ENCODE measurements at regions not wholly inside any gene's neighbourhood (a gene's known extent, or its start where the extent isn't known, plus 50 kb on each side); places are given as distances from the start of the nearest gene placed in this dataset.

DNA sequence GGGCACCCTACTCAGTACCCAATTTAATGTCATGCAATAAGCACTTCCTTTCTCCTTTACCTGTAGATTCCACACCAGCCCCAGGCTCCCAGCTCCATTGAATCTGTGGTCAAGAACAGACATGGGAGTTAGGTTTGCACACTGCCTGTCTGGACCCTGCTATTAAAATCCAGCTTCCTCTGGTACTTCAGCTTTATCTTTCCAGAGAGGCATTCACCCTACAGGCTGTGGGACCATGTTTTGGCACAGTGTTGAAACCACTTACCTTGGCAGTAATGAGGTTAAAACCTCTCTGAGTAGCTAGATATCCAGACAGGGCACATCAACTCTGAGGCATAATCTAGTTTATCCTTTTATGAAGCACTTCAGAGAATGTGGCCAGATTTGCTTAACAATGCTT is 191.5 kb upstream of the PCSK5 start:
- intact Hi-C loops (cut with DNase I; ENCODE audit: low total_unique reads) (no loop called here), in situ Hi-C loops (cut with MboI; ENCODE audit: low sequenced_read_pairs in 4 of 4) (loop anchor here in 1 of 4 donors (25.0 kb wide), 1 partner anchor 88 kb away; no protein-coding TSS in a partner anchor)
- H3K36me3 ChIP-seq = no peaks in the 10 kb centered on the region
- ATAC-seq = no peak
- H3K4me1 ChIP-seq = no peaks in the 10 kb centered on the region
- H3K27ac ChIP-seq = no peak overlapping the region
- no peak overlapping the region for H3K4me3 ChIP-seq
- no peaks in the 10 kb centered on the region for H3K27me3 ChIP-seq
- H3K9me3 ChIP-seq = no peaks in the 10 kb centered on the region
- TF ChIP-seq POLR2A (IDR thresholded peaks at IDR 0.05) = no peak
- TF ChIP-seq, protein P1, sequence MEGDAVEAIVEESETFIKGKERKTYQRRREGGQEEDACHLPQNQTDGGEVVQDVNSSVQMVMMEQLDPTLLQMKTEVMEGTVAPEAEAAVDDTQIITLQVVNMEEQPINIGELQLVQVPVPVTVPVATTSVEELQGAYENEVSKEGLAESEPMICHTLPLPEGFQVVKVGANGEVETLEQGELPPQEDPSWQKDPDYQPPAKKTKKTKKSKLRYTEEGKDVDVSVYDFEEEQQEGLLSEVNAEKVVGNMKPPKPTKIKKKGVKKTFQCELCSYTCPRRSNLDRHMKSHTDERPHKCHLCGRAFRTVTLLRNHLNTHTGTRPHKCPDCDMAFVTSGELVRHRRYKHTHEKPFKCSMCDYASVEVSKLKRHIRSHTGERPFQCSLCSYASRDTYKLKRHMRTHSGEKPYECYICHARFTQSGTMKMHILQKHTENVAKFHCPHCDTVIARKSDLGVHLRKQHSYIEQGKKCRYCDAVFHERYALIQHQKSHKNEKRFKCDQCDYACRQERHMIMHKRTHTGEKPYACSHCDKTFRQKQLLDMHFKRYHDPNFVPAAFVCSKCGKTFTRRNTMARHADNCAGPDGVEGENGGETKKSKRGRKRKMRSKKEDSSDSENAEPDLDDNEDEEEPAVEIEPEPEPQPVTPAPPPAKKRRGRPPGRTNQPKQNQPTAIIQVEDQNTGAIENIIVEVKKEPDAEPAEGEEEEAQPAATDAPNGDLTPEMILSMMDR (IDR thresholded peaks at IDR 0.05 in 4 of 5, conservative IDR thresholded peaks at IDR 0.05 in 1 of 5) = no peak
- no peak for DNase-seq

- H3K27me3 ChIP-seq = no peaks in the 10 kb centered on the region
- H3K4me1 ChIP-seq = no peaks in the 10 kb centered on the region
- in situ Hi-C loops (cut with MboI; ENCODE audit: low sequenced_read_pairs in 4 of 4) (loop anchor here in 1 of 4 donors (25.0 kb wide), 1 partner anchor 88 kb away; no protein-coding TSS in a partner anchor), intact Hi-C loops (cut with DNase I; ENCODE audit: low total_unique reads) (no loop called here)
- ATAC-seq (no peak), DNase-seq (no peak)
- no peak overlapping the region for H3K27ac ChIP-seq
- H3K4me3 ChIP-seq = no peak overlapping the region
- H3K36me3 ChIP-seq = no peaks in the 10 kb centered on the region
- TF ChIP-seq, protein P1 (IDR thresholded peaks at IDR 0.05 in 4 of 5, conservative IDR thresholded peaks at IDR 0.05 in 1 of 5) = no peak
- no peak for TF ChIP-seq POLR2A (IDR thresholded peaks at IDR 0.05)
- no peaks in the 10 kb centered on the region for H3K9me3 ChIP-seq
Measured at GRCh38 chr9:75699625-75700251, 190.7 kb upstream of the PCSK5 start.

GRCh38 chr9:75700252-75700640 is 190.2 kb upstream of the PCSK5 start:
- no peak for TF ChIP-seq POLR2A (IDR thresholded peaks at IDR 0.05)
- TF ChIP-seq, protein P1 (IDR thresholded peaks at IDR 0.05 in 4 of 5, conservative IDR thresholded peaks at IDR 0.05 in 1 of 5) = no peak
- Histone ChIP-seq H3K4me3 (no peak overlapping the region), H3K9me3 (no peaks in the 10 kb centered on the region), H3K4me1 (no peaks in the 10 kb centered on the region), H3K36me3 (no peaks in the 10 kb centered on the region), H3K27ac (no peak overlapping the region), H3K27me3 (no peaks in the 10 kb centered on the region)
- in situ Hi-C loops (cut with MboI; ENCODE audit: low sequenced_read_pairs in 4 of 4) (no loop called here), intact Hi-C loops (cut with DNase I; ENCODE audit: low total_unique reads) (no loop called here)
- ATAC-seq = no peak
- DNase-seq = no peak

- no peaks in the 10 kb centered on the region for H3K36me3 ChIP-seq
- DNase-seq (no peak), ATAC-seq (no peak)
- H3K9me3 ChIP-seq = no peaks in the 10 kb centered on the region
- H3K4me1 ChIP-seq = no peaks in the 10 kb centered on the region
- TF ChIP-seq, protein P1 (IDR thresholded peaks at IDR 0.05 in 4 of 5, conservative IDR thresholded peaks at IDR 0.05 in 1 of 5) = no peak
- no peak for TF ChIP-seq POLR2A (IDR thresholded peaks at IDR 0.05)
- in situ Hi-C loops (cut with MboI; ENCODE audit: low sequenced_read_pairs in 4 of 4) = no loop called here
- H3K4me3 ChIP-seq = no peak overlapping the region
- H3K27ac ChIP-seq = no peak overlapping the region
- intact Hi-C loops (cut with DNase I; ENCODE audit: low total_unique reads) = no loop called here
- no peaks in the 10 kb centered on the region for H3K27me3 ChIP-seq
Measured at GRCh38 chr9:75707191-75707590, 183.3 kb upstream of the PCSK5 start.

DNA sequence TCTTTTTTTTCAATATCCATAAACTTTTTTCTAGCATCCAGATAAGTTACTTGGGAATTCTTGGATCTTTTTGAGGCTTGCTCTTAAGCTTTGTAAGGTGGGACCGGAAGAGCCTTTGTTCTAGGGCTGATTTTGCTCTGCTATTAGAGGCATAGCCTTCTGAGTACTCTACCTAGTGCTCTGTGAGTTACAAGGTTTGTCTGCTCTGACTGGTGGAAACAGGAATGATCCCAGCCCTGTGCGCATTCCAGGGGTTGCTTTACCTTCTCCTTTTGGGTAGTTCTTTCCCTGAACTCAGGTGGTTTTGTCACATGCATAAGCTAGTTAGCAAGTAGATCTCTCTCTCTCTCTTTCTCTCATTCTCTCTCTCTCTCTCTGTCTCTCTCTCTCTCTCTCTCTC is 180.8 kb upstream of the PCSK5 start:
- intact Hi-C loops (cut with DNase I; ENCODE audit: low total_unique reads) = no loop called here
- ATAC-seq = no peak
- H3K4me3 ChIP-seq = no peak overlapping the region
- H3K9me3 ChIP-seq = no peaks in the 10 kb centered on the region
- no peaks in the 10 kb centered on the region for H3K27me3 ChIP-seq
- H3K36me3 ChIP-seq = no peaks in the 10 kb centered on the region
- no peak overlapping the region for H3K27ac ChIP-seq
- TF ChIP-seq, protein P1 (IDR thresholded peaks at IDR 0.05 in 4 of 5, conservative IDR thresholded peaks at IDR 0.05 in 1 of 5) = no peak
- no peak for TF ChIP-seq POLR2A (IDR thresholded peaks at IDR 0.05)
- in situ Hi-C loops (cut with MboI; ENCODE audit: low sequenced_read_pairs in 4 of 4) = no loop called here
- peaks cover 0 to 6% of the 10 kb centered on the region in 2 donors for H3K4me1 ChIP-seq
- no peak for DNase-seq
